SKM-1 treated with dmso at 0.1 percent for 144 hours (cell line): ENCODE measurements at regions not wholly inside any gene's neighbourhood (a gene's known extent, or its start where the extent isn't known, plus 50 kb on each side); places are given as distances from the start of the nearest gene placed in this dataset.

ENCODE experiments used
- DNase-seq: peaks from one replicate; lab custom pipeline; 2025; ENCODE audit not compliant: unreplicated experiment; lab: John Stamatoyannopoulos, UW

GRCh38 chr2:117763804-117764203 is 50.7 kb upstream of the DDX18 start:
- no peak for DNase-seq
